ENCODE measurements at regions not wholly inside any gene's neighbourhood (a gene's known extent, or its start where the extent isn't known, plus 50 kb on each side); places are given as distances from the start of the nearest gene placed in this dataset.
"Not testable (repeated sequence)": the region's sequence is repeated elsewhere in the genome, so short reads cannot be mapped to it uniquely, and the experiment has no call there.

DNA sequence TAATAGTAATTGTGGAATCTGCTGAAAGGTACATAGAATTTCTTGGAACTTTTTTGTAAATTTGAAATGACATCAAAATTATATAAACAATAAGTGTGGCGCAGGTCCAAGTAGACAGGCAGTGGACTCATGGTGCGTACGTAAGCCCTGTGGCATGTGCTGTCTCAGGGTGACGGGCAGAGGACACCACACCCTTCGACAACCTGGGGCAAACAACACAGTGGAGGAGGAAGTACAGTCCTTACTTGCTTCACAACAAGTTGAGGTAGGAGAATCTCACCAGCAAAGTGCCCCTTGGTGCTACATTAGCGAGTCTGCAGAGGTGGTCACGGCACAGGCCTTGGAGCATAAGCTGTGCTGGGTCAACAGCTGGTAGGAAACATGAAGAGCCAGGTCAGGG is 180.9 kb downstream of the AEBP2 start:
- no peak for DNase-seq
- in situ Hi-C loops (cut with HindIII; ENCODE audit: low pct_ligation_motif_present, low pct_unique_long_range_greater_than_20kb, low sequenced_read_pairs), result no loop called here

DNA sequence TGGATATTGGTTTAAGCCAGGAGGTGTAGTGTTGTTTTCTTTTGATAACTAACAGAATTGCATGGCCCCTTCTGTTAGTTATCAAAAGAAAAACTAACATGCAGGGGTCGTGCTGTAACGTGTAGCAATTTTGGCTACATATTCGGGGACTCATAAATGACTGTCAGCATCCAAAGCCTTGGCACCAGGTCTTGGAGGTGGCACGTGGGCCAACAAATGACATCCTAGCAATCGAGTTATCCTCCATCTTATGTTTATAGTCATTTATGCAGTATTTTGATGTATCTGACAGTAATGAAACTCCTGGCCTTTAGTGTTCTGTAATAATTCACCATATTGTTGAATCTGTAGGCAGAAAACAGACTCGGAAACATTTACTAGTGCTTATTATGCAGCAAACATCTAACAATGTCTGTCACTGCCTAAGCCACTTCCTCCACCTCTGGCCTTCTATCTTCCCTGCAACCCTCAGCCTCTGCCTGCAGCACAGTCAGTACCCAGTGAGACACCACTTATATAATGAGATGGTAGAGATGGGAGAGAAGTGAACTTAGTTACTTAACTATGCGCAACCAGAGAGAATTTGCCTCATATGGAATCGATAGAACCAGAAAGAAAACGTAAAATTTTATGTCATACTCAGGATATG is 184.6 kb downstream of the AEBP2 start:
- DNase-seq, result no peak
- in situ Hi-C loops (cut with HindIII; ENCODE audit: low pct_ligation_motif_present, low pct_unique_long_range_greater_than_20kb, low sequenced_read_pairs), result no loop called here

DNA sequence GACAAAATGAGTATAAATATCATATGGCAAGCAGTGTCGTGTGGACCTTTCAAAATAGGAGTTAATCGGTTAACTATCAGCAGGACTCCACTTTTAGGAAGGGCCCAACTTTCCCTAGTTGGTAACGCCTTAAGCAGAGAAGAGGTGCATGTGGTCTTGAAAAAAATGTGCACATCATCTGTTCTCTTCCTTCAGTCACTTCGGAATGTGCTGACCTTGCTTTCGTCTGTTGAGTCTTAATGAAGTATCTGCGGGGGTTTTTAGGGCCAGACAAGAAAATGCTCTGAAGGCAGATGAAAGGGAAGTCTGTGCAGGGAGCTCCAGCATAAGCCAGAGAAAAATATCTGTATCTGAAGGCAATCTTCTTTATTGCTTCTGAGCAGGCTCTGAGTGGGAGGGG is 185.2 kb downstream of the AEBP2 start:
- in situ Hi-C loops (cut with HindIII; ENCODE audit: low pct_ligation_motif_present, low pct_unique_long_range_greater_than_20kb, low sequenced_read_pairs), result no loop called here
- DNase-seq, result no peak

DNA sequence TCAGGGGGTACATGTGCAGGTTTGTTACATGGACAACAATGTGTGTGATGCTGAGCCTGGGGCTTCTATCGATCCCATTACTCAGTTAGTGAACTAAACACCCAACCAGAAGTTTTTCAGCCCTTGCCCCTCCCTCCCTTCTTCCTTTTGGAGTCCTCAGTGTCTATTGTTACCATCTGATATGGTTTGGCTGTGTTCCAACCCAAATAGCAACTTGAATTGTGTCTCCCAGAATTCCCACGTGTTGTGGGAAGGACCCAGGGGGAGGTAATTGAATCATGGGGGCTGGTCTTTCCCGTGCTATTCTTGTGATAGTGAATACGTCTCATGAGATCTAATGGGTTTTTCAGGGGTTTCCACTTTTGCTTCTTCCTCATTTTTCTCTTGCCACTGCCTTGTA is 186.3 kb downstream of the AEBP2 start:
- in situ Hi-C loops (cut with HindIII; ENCODE audit: low pct_ligation_motif_present, low pct_unique_long_range_greater_than_20kb, low sequenced_read_pairs); DNase-seq: not testable (repeated sequence)

DNA sequence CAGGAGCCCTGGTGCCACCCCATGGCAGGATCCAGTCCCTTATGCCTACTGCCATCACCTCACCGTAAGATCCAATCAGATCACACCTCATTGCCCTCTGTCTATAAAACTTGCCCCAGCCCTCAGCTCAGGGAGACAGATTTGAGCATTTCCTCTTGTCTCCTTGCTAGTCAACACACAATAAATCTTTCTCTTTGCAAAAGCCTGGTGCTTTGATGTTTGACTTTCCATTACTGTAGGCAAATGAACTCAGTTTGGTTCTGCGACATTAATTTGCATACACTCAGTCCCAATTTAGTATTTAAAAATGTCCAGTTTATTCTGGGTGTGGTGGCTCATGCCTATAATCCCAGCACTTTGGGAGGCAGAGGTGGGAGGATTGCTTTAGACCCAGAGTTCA is 188.4 kb downstream of the AEBP2 start:
- in situ Hi-C loops (cut with HindIII; ENCODE audit: low pct_ligation_motif_present, low pct_unique_long_range_greater_than_20kb, low sequenced_read_pairs), result no loop called here
- no peak for DNase-seq

DNA sequence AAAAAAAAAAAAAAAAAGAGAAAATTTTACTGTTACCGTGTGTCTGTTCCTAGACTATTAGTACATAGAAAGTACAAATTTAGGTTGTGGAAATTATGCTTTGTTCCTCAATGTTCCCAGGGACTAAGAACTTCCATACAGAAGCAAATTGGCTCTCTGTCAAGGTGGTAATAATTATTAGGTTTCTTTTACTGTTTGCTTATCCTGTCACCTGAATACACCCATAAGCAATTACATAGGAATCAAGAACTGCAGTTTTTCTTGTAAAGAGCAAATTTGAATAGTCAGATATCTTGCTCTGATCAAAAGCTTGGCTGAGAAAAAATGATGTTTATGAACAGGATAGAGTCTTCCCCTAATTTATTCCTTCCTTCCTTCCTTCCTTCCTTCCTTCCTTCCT is 191.2 kb downstream of the AEBP2 start:
- in situ Hi-C loops (cut with HindIII; ENCODE audit: low pct_ligation_motif_present, low pct_unique_long_range_greater_than_20kb, low sequenced_read_pairs), result no loop called here
- DNase-seq, result no peak

DNA sequence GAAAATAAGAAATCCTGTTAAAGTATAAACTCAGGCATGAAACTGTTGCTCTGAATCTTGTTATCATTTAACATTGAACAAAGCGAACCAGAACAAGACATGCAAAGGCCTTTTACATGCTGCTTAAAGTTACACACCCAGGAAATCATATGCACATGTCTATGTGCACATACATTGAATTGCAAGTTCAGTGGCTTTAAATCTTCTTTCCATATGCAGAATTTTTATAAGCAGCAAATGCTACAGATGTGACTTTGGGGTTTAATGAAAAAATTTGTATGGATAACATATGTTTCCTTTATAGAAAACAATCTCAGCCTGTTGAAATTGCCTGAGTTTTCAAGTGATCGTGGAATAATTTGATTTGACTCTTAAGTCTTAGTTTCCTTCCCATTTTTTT is 193.9 kb downstream of the AEBP2 start:
- in situ Hi-C loops (cut with HindIII; ENCODE audit: low pct_ligation_motif_present, low pct_unique_long_range_greater_than_20kb, low sequenced_read_pairs), result no loop called here
- DNase-seq, result no peak

DNA sequence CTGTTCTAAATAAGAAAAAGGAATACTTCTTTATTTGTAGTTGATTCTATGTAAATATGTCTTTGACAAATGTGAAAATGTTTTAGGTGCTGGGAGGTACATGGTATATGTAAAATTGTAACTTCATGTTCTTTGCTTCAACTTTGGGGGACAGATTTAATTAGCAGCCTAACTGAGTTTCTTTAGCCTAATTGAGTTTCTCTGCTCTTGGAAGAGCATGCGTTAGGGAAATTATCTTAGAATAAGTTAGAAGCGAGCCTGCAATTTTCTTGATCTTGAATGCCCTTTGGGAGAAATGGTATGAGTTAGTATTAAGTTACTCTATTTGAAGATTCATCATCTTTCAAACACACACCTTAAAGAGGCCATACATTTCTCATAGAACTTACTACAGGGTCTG is 194.3 kb downstream of the AEBP2 start:
- in situ Hi-C loops (cut with HindIII; ENCODE audit: low pct_ligation_motif_present, low pct_unique_long_range_greater_than_20kb, low sequenced_read_pairs), result no loop called here
- no peak for DNase-seq

DNA sequence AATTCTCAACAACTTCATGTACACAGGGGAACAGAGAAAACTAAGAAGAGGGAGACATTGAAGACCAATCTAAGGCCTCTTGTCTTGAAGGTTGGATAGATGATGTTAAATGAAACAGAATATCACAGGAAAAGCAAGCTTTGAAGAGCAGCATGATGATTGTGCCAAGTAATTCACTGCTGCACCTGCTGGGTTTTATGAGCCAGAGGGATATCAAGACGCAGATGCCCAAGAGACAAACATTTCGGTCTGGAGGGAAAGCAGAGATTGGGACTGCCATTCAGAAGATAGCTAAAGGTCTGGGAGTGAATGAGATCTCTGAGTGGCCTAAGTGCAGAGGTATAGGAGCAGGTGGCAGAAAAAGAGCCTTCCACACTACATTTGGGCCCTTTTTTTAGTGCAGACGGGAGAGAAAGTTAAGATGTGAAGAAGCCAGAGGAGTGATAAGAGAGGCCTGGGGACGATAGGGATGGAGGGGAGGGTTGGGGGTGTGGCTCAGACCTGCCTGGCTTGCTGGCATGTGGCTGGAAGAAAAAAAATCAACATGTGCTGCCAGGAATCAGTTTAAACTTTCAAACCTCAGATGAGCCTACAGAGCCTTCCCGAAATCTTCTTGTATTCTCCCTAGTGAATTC is 200.6 kb downstream of the AEBP2 start:
- in situ Hi-C loops (cut with HindIII; ENCODE audit: low pct_ligation_motif_present, low pct_unique_long_range_greater_than_20kb, low sequenced_read_pairs), result no loop called here

DNA sequence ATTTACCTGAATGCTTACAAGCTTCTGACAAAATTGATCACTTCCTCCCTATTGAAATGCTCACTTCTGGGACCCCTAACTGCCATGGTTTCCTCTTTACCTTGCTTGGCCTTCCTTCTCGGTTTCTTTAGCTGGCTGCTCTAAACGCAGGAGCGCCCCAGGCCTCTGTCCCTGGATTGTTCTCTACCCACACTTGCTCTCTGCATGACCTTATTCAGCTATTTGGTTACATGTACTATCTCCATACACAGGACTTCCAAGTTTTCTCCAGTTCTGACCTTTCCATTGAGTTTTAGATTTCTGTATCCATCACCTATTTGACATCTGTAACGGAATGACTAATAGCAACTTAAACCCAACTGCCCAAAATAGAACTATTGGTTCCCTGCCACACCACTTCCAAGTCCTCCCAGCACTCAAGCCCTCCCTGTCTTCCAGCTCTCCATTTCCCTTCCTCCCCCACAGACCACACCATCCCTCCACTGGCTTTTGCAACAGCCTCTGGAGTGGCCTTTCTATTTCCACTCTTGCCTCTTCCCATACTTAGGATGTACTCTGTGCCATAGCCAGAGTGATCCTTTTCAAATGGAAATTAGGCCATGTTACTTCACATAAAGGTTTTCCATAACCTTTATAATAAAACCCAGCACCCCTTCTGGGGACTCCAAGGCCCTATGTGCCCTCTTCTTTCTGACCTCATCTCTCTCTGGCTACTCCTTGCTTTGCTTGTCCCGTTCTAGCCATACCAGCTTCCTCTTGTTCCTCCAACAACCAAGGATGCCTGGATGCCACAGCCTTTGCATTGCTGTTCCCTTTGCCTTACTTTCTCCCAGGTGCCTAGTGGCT is 202.2 kb downstream of the AEBP2 start:
- in situ Hi-C loops (cut with HindIII; ENCODE audit: low pct_ligation_motif_present, low pct_unique_long_range_greater_than_20kb, low sequenced_read_pairs), result no loop called here
- DNase-seq, result no peak

More for the DNA sequence above, 200.6 kb downstream of the AEBP2 start:
- no peak for DNase-seq

DNA sequence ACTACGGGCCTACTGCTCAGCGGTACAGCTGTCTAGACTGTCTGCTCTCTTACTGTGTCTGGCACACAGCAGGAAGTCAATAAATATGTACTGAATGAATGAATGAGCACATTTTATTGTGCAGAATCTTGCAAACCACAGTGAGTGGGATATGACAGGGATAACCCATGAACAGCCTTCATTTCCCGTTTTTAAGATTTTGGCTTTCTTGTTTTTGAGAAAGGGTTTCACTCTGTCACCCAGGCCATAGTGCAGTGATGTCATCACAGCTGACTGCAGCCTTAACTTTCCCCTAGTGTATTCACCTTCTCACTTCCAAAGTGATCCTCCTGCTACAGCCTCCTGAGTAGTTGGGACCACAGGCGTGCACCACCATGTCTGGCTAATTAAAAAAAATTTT is 203.1 kb downstream of the AEBP2 start:
- DNase-seq, result no peak
- in situ Hi-C loops (cut with HindIII; ENCODE audit: low pct_ligation_motif_present, low pct_unique_long_range_greater_than_20kb, low sequenced_read_pairs), result no loop called here

DNA sequence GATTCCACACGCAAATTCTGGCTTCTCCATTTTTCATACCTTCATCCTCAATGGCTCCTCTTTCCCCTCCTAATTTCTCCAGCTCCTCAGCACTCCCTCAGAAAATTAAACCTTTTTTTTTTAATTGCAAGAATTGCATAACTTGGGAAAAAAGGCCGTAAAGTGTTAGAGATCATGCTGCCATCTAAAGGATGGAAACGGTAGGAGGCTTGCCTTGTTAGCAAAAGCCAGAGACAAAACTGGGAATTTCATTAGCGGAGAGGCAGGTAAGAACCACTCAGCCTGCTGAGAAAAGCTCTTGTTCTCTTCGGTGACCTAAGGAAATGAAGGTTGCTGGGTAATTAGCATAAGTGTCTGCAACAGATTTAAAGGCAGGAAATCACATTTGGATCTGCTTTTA is 204.3 kb downstream of the AEBP2 start:
- in situ Hi-C loops (cut with HindIII; ENCODE audit: low pct_ligation_motif_present, low pct_unique_long_range_greater_than_20kb, low sequenced_read_pairs), result no loop called here
- DNase-seq, result peak; percentile 62

DNA sequence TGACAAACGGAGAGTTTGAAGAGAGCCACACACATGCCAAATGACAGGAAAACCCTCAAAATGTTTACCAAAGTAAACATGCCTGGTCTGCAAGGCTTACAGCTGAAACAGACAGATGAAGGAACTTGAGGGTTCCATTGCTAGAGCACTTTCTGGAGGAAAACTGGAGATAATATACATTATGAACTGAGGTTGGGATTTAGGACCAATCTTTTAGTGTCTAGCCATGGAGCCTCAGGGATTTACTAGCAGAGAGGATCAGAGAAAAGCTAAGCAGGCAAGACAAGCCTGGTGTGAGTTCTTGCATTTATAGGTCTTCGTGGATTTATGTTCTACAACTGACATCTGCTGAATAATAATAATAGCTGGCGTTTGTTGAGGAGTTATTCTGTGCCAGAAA is 205.3 kb downstream of the AEBP2 start:
- in situ Hi-C loops (cut with HindIII; ENCODE audit: low pct_ligation_motif_present, low pct_unique_long_range_greater_than_20kb, low sequenced_read_pairs), result no loop called here
- DNase-seq, result no peak

DNA sequence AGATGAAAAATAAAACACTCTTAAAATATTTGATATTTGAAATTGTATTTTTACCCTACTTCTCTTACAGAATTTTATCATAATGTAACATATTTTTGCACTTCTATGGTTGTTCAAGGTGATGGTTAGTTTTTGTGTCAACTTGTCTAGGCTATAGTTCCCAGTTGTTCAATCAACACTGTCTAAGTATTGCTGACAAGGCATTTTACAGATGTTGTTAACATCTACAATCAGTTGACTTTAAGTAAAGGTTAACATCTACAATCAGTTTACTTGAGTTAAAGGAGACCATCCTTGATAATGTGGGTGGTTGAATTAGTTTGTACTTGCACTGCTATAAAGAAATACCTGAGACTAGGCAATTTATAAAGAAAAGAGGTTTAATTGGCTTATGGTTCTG is 206.5 kb downstream of the AEBP2 start:
- in situ Hi-C loops (cut with HindIII; ENCODE audit: low pct_ligation_motif_present, low pct_unique_long_range_greater_than_20kb, low sequenced_read_pairs), result no loop called here
- DNase-seq, result no peak

DNA sequence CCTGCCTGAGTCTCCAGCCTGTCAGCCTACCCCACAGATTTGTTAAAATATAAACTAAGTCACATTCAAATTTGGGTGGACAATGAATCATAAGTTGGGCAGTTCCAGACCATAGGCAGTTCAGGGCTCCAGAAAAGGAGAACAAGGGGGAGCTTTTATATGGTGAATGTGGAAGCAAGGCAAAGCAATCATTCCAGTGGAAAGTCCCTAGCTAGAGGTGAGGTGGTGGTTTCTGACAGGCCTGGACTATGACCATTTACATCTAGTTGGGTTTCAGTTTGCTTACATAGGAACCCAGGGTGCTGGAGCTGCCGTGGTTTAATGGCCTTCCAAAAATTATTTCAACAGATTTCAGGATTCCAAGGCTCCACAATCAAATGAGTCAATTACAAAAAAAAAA is 207.3 kb downstream of the AEBP2 start:
- no peak for DNase-seq
- in situ Hi-C loops (cut with HindIII; ENCODE audit: low pct_ligation_motif_present, low pct_unique_long_range_greater_than_20kb, low sequenced_read_pairs), result no loop called here

DNA sequence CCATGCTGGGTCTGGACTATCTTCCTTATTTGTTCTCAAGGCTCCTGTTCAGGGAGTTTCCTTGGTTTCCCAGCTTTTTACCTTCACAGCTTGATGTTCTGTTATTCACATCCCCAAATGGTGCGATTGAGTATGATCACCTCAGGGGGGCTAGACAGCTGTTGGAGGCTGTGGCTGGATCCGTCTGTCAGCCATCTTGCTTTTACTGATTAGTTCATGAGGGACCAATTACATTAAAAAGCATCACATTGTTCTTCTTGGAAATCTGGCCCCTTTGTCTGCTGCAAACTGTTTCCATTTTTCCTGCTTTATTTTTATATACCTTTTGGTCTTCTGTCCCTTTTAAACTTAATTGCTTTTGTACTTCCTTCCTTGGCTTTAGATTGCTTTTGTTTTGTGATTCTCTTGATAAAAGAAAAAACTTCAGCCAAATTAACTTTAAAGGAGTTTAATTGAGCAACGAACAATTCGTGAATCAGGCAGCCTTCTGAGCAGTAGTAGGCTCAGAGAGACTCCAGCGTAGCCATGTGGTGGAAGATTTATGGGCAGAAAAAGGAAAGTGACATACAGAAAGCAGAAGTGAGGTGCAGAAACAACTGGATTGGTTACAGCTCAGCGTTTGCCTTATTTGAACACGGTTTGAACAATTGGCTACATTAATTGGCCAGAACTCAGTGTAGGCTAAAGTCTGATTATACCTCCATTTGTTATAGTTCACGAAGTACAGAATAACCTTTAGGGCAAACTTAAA is 208.7 kb downstream of the AEBP2 start:
- no peak for DNase-seq
- in situ Hi-C loops (cut with HindIII; ENCODE audit: low pct_ligation_motif_present, low pct_unique_long_range_greater_than_20kb, low sequenced_read_pairs), result no loop called here

DNA sequence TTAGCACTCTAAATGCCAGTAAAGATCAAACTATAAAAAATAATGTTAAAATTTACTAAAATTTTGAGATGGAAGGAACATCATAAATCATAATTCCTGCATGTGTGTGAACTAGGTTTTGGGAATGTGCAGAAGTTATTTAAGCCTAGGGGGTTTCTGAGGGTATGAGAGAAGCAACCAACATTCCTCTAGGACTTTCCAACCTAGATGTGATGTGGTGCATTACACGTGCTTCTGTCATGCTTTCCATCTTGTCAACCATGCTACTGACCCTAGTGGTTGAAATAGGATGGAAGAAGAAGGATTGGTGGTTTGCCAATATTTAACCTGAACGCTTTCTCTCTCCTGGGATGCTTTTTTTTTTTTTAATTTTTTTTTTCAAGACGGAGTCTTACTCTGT is 209.3 kb downstream of the AEBP2 start:
- in situ Hi-C loops (cut with HindIII; ENCODE audit: low pct_ligation_motif_present, low pct_unique_long_range_greater_than_20kb, low sequenced_read_pairs), result no loop called here
- DNase-seq, result no peak

DNA sequence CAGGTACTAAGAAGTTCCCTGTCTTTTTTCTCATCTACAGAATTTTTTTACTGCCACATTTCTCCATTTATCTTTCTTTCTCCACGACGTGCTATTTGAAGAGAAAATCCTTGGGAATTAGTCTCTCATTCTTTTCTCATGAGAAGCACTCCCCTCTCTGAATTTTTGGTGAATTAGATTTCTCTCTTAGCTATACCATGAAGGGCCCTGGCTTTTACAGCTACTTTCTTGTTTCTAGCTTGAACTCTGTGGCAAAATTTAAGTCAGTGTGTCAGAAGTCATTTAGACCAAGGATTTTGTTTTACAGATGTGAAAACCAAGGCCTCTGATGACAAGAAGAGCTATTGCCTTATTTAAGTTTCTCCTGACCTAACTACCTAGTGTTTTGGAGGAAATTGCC is 213.1 kb downstream of the AEBP2 start:
- no peak for DNase-seq
- in situ Hi-C loops (cut with HindIII; ENCODE audit: low pct_ligation_motif_present, low pct_unique_long_range_greater_than_20kb, low sequenced_read_pairs), result no loop called here
